ENCODE measurements at regions not wholly inside any gene's neighbourhood (a gene's known extent, or its start where the extent isn't known, plus 50 kb on each side); places are given as distances from the start of the nearest gene placed in this dataset.

GRCh38 chr2:8378016-8378810 is 303.6 kb upstream of the ID2 start:
- intact Hi-C loops (cut with DNase I): no loop called here
- 80 to 83% methylated on average over 9 of the region's 9 CpGs for WGBS, 2 donors
- no peak for ATAC-seq
- no peaks in the 10 kb centered on the region for H3K36me3 ChIP-seq
- H3K9me3 ChIP-seq: no peaks in the 10 kb centered on the region
- H3K4me1 ChIP-seq: no peaks in the 10 kb centered on the region
- no peak overlapping the region for H3K4me3 ChIP-seq
- no peak for DNase-seq
- no peak overlapping the region for H3K27ac ChIP-seq
- TF ChIP-seq CTCF (IDR thresholded peaks at IDR 0.05): no peak
- FAIRE-seq: no peak
- H3K27me3 ChIP-seq: no peaks in the 10 kb centered on the region

- Histone ChIP-seq H3K9me3 (no peaks in the 10 kb centered on the region), H3K4me1 (no peaks in the 10 kb centered on the region), H3K27ac (no peak overlapping the region), H3K36me3 (no peaks in the 10 kb centered on the region), H3K4me3 (no peak overlapping the region), H3K27me3 (no peaks in the 10 kb centered on the region)
- no peak for TF ChIP-seq CTCF (IDR thresholded peaks at IDR 0.05)
- intact Hi-C loops (cut with DNase I): no loop called here
- no peak for ATAC-seq
- WGBS, 2 donors: 77 to 87% methylated on average over 8 of the region's 8 CpGs
- DNase-seq: no peak
- FAIRE-seq: no peak
These were observed 302.7 kb upstream of the ID2 start for GRCh38 chr2:8379128-8379527.

DNA sequence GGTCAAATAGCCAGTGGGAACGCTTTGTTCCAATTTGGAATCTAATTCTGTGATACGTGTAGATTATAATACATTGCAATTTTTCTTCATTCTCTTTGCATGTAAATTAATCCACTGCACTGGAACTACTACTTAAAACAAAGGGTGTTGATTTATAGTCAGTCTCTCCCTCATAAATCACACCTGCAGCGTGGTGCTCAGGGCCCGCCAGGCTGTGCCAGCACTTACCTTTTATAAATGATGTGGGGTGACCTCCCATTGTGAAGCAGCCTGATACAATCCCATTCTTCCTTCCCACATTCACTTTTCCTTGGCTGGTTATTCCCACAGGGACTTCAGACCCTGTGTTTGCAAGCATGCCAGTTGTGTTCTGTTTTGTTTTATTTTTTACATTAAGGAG is 302.3 kb upstream of the ID2 start:
- Histone ChIP-seq H3K4me3 (no peak overlapping the region), H3K9me3 (no peaks in the 10 kb centered on the region), H3K27ac (no peak overlapping the region), H3K27me3 (no peaks in the 10 kb centered on the region), H3K36me3 (no peaks in the 10 kb centered on the region), H3K4me1 (no peaks in the 10 kb centered on the region)
- no peak for DNase-seq
- 63 to 73% methylated on average over 4 of the region's 4 CpGs for WGBS, 2 donors
- intact Hi-C loops (cut with DNase I): no loop called here
- no peak for ATAC-seq
- TF ChIP-seq CTCF (IDR thresholded peaks at IDR 0.05): no peak
- no peak for FAIRE-seq

GRCh38 chr2:8380026-8380425 is 301.8 kb upstream of the ID2 start:
- 76 to 83% methylated on average over 6 of the region's 6 CpGs for WGBS, 2 donors
- H3K36me3 ChIP-seq: no peaks in the 10 kb centered on the region
- no peaks in the 10 kb centered on the region for H3K27me3 ChIP-seq
- H3K27ac ChIP-seq: no peak overlapping the region
- FAIRE-seq (no peak), ATAC-seq (no peak), DNase-seq (no peak)
- no peaks in the 10 kb centered on the region for H3K4me1 ChIP-seq
- H3K4me3 ChIP-seq: no peak overlapping the region
- H3K9me3 ChIP-seq: no peaks in the 10 kb centered on the region
- intact Hi-C loops (cut with DNase I): no loop called here
- TF ChIP-seq CTCF (IDR thresholded peaks at IDR 0.05): no peak

DNA sequence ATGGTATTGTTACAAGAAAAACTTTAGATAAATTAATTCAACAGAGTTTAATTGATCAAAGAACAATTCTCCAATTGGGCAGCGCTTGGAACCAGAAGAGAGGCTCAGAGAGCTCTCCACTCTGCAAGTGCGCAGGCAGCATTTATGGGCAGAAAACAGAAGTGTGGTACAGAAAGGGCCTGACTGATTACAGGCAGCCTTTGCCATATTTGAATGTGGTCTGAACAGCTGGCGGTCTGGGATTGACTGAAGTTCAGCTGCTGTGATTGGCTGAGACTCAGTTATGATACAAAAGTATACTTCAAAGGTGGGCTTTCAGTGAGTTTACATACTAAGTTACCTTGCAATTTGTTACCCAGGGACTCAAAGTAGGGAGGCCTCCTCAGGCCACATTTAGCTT is 301.3 kb upstream of the ID2 start:
- FAIRE-seq: no peak
- no peak overlapping the region for H3K27ac ChIP-seq
- intact Hi-C loops (cut with DNase I): no loop called here
- H3K4me1 ChIP-seq: no peaks in the 10 kb centered on the region
- ATAC-seq: no peak
- no peaks in the 10 kb centered on the region for H3K36me3 ChIP-seq
- no peak for TF ChIP-seq CTCF (IDR thresholded peaks at IDR 0.05)
- no peak for DNase-seq
- WGBS, 2 donors: 82 to 92% methylated on average over 3 of the region's 3 CpGs
- H3K9me3 ChIP-seq: no peaks in the 10 kb centered on the region
- no peak overlapping the region for H3K4me3 ChIP-seq
- no peaks in the 10 kb centered on the region for H3K27me3 ChIP-seq
